Type B pancreatic cell (in vitro differentiated cells): ENCODE measurements at regions not wholly inside any gene's neighbourhood (a gene's known extent, or its start where the extent isn't known, plus 50 kb on each side); places are given as distances from the start of the nearest gene placed in this dataset.

Source experiments
- DNase-seq: peaks from one replicate; pipeline ENCODE4 v3.0.0; 2021; ENCODE audit warnings: mixed read lengths; ENCODE audit not compliant: unreplicated experiment; ENCODE audit errors: extremely low spot score
- H3K27ac Mint-ChIP-seq: 2 replicates; pipeline ENCODE4 v1.8.0; 2021; ENCODE audit warnings: mild to moderate bottlenecking, mixed read lengths
- H3K27me3 Mint-ChIP-seq: 2 replicates; pipeline ENCODE4 v1.8.0; 2021; ENCODE audit warnings: mixed read lengths
- H3K36me3 Mint-ChIP-seq: 2 replicates; pipeline ENCODE4 v1.8.0; 2021; ENCODE audit warnings: mixed read lengths
- H3K4me1 Mint-ChIP-seq: one replicate; pipeline ENCODE4 v1.8.0; 2021; ENCODE audit warnings: mixed read lengths; ENCODE audit not compliant: unreplicated experiment
- H3K4me3 Mint-ChIP-seq: 2 replicates; pipeline ENCODE4 v1.8.0; 2021; ENCODE audit warnings: mild to moderate bottlenecking, mixed read lengths
- H3K9me3 Mint-ChIP-seq: 2 replicates; pipeline ENCODE4 v1.8.0; 2021; ENCODE audit warnings: mixed read lengths
- CTCF ChIP-seq: fragments of 200-600 bp; sonication (generic); conservative IDR thresholded peaks from 2 replicates; pipeline ENCODE4 v1.5.0; 2021; ENCODE audit warnings: antibody characterized with exemption, mild to moderate bottlenecking

GRCh38 chr5:54732108-54732507 is 214.5 kb downstream of the SNX18 start:
- no peak for TF ChIP-seq CTCF
- no peaks in the 10 kb centered on the region for H3K27me3 Mint-ChIP-seq
- no peaks in the 10 kb centered on the region for H3K36me3 Mint-ChIP-seq
- no peak for DNase-seq
- peaks cover 4% of the 10 kb centered on the region for H3K9me3 Mint-ChIP-seq
- no peak overlapping the region for H3K4me3 Mint-ChIP-seq
- peaks cover 5% of the 10 kb centered on the region for H3K4me1 Mint-ChIP-seq
- no peak overlapping the region for H3K27ac Mint-ChIP-seq

- H3K4me1 Mint-ChIP-seq: peaks cover 5% of the 10 kb centered on the region
- H3K4me3 Mint-ChIP-seq: no peak overlapping the region
- TF ChIP-seq CTCF: no peak
- no peak overlapping the region for H3K27ac Mint-ChIP-seq
- H3K9me3 Mint-ChIP-seq: peaks cover 4% of the 10 kb centered on the region
- H3K36me3 Mint-ChIP-seq: no peaks in the 10 kb centered on the region
- H3K27me3 Mint-ChIP-seq: no peaks in the 10 kb centered on the region
- DNase-seq: no peak
These were observed 211.0 kb downstream of the SNX18 start for GRCh38 chr5:54728588-54728915.

- Mint-ChIP-seq H3K27me3 (no peaks in the 10 kb centered on the region), H3K4me1 (peaks cover 6% of the 10 kb centered on the region), H3K9me3 (peaks cover 4% of the 10 kb centered on the region), H3K27ac (no peak overlapping the region), H3K4me3 (no peak overlapping the region), H3K36me3 (no peaks in the 10 kb centered on the region)
- TF ChIP-seq CTCF: no peak
- no peak for DNase-seq
These were observed 210.5 kb downstream of the SNX18 start for GRCh38 chr5:54727874-54728587.

GRCh38 chr5:54725391-54726280 is 208.1 kb downstream of the SNX18 start:
- peaks cover 4% of the 10 kb centered on the region for H3K9me3 Mint-ChIP-seq
- TF ChIP-seq CTCF: no peak

GRCh38 chr5:54722846-54723433 is 205.4 kb downstream of the SNX18 start:
- DNase-seq: no peak
- Mint-ChIP-seq H3K4me3 (no peak overlapping the region), H3K27me3 (no peaks in the 10 kb centered on the region), H3K36me3 (no peaks in the 10 kb centered on the region), H3K27ac (peak overlapping the region; percentile 2), H3K9me3 (no peaks in the 10 kb centered on the region), H3K4me1 (peaks cover 13% of the 10 kb centered on the region)
- no peak for TF ChIP-seq CTCF

More at GRCh38 chr5:54725391-54726280, 208.1 kb downstream of the SNX18 start:
- Mint-ChIP-seq H3K36me3 (no peaks in the 10 kb centered on the region), H3K4me3 (no peak overlapping the region), H3K4me1 (peaks cover 14% of the 10 kb centered on the region), H3K27me3 (no peaks in the 10 kb centered on the region), H3K27ac (no peak overlapping the region)
- no peak for DNase-seq
